ENCODE measurements at regions not wholly inside any gene's neighbourhood (a gene's known extent, or its start where the extent isn't known, plus 50 kb on each side); places are given as distances from the start of the nearest gene placed in this dataset.
"Not testable (repeated sequence)": the region's sequence is repeated elsewhere in the genome, so short reads cannot be mapped to it uniquely, and the experiment has no call there.

DNA sequence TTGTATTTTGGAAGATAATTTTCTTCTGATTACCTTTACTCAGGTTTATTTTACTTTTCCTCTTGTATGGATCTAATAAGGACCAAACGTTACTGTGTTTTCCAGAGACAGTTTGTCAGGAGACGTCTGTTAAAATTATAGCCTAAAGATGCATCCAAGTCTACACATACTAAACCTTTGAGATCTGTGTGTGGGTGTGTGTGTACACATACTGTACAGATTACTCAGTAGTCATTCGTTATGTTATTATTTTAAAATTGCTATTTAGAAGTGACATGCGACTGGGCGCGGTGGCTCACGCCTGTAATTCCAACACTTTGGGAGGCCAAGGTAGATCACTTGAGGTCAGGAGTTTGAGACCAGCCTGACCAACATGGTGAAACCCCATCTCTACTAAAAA, 51.6 kb upstream of the CNTLN start:
- no peak for DNase-seq (ENCODE audit: low spot score)

GRCh38 chr9:17082343-17083064, 52.3 kb upstream of the CNTLN start:
- DNase-seq (ENCODE audit: low spot score), result no peak

GRCh38 chr9:17081814-17082213, 53.0 kb upstream of the CNTLN start:
- DNase-seq (ENCODE audit: low spot score), result no peak

GRCh38 chr9:17081351-17081750, 53.5 kb upstream of the CNTLN start:
- DNase-seq (ENCODE audit: low spot score), result no peak

DNA sequence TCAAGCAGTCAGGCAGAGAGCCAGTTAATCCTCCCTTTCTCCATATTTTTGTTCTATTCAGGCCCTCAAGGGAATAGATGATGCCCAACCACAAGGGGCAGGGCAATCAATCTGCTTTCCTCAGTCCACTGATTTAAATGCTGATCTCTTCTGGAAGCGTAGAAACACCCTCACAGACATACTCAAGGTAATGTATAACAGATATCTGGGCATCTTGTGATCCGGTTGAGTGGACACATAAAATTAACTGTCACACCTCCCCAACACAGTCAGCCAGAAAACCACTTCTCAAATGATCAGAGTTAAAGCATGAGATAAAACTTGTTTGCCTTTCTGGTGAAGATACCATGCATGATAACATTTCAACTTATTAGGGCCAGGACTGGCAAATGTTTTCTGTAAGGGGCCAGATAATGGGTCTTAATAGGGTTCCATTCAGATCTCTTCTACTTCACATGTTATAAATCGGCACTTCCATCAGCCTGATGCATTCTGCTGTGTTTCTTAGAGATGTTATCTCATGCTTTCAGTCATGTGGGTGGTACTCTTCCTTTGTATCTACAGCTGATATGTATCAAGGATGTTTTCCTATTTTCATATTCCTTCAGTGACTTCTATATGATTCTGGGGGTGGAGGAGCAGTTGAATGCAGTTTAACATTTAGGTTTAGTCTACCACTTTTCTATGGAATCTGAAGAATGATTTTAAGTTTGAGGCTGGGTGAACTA, 58.9 kb upstream of the CNTLN start:
- DNase-seq (ENCODE audit: low spot score), result no peak

GRCh38 chr9:17075146-17075757, 59.6 kb upstream of the CNTLN start:
- DNase-seq (ENCODE audit: low spot score), result no peak

DNA sequence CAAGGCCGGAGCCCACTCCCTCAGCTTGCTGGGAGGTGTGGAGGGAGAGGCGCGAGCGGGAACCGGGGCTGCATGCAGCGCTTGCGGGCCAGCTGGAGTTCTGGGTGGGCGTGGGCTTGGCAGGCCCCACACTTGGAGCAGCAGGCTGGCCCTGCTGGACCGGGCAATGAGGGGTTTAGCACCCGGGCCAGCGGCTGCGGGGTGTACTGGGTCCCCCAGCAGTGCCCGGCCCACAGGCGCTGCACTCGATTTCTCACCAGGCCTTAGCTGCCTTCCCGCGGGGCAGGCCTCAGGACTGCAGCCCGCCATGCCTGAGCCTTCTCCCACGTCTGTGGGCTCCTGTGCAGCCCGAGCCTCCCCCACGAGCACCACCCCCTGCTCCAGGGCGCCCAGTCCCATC, 62.3 kb upstream of the CNTLN start:
- DNase-seq (ENCODE audit: low spot score), result not testable (repeated sequence)

DNA sequence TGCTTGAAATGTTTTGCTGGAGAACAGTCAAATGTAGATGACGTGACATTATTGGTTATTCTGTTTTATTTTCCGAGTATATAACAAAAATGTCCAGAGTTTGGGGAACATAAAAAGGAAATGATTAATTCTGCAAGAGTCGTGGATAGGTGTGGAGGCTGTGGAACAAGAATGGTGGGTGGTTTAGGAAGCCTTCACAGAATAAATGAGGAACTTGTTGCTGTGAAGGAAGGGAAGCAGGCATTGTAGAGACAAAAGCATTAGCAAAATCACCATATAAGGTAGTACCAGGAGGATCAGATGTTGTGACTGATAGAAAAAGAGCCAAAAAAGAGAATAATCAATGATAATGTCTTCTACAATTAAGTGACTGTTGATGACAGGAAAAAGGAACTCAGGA, 66.2 kb upstream of the CNTLN start:
- DNase-seq (ENCODE audit: low spot score), result no peak

DNA sequence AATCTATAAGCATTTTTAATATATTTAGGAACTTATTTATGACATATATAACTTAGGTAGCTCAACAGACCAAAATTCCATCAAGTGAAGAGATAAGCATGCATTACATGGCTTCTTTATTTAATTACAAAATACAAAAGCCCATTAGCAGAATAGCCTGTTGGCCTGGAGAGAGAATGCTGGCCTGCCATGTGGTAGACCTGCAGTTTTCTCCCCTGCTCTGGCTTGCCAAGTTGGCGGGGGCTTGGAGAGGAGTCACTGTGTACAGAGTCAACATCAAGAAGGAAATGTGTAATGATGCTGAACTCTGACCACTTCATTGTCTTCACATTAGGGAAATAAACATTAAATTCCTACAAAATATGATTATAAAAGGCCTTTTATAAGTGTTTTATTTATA, 69.8 kb upstream of the CNTLN start:
- no peak for DNase-seq (ENCODE audit: low spot score)

GRCh38 chr9:17064558-17064957, 70.3 kb upstream of the CNTLN start:
- DNase-seq (ENCODE audit: low spot score), result no peak

- peak; percentile 41 for DNase-seq (ENCODE audit: low spot score)
Measured at GRCh38 chr9:17063535-17064135, 71.2 kb upstream of the CNTLN start.

DNA sequence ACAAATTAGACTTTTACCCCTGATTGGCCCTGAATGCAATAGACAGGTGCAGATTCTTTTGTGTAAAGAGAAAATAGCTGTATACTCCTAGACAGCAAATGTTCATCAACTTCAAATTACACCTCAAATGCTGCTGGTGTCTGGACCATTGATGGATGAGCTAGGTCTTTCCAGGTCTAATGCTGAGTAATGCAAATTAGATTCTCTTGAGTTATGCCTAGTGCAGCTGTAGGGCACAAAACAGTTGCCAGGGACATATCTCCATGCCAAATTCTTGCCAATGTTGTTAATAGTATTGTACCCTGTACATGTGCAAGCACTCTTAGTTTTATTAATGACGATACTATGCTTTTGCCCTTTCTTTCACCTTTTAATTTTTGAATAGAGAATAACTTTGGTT, 72.3 kb upstream of the CNTLN start:
- no peak for DNase-seq (ENCODE audit: low spot score)

- no peak for DNase-seq (ENCODE audit: low spot score)
Measured at GRCh38 chr9:17060450-17060849, 74.4 kb upstream of the CNTLN start.

DNA sequence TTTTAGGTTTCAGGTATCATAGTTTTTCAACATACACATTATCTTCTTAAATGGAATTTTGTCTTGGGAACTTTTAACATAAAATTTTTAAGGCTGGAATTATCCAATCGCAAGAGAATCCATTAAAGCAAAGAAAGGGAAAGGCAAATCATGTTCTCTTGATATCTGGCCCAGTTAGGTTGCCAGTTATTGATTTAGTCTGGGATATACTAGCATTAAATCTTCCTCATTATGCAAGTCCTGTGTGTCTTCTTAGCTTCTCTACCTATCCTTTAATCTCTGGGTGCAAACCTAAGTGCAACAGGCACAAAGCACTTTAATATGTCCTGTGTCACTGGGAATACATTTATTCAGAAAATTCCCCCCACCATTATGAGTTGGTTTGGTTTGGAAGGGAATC, 75.4 kb upstream of the CNTLN start:
- no peak for DNase-seq (ENCODE audit: low spot score)

DNA sequence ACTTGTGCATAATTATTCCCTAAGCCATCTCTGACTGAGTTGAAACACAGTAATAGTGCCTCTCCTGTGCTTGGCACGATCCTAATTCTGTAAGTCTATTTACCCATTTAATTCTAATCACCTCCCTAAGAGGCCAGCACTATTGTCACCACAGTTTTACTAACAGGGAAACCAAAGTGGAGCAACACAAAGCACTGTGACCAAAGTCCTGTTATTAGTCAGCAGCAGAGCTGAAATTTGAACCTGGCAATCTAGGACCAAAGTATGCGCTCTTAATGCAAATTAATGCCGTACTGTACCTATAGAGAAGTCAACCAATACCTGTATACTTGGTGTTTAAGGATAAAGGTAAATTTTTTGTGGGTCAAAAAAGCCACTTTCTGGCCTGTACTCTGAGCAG, 77.1 kb upstream of the CNTLN start:
- DNase-seq (ENCODE audit: low spot score), result no peak

GRCh38 chr9:17052626-17053025, 82.2 kb upstream of the CNTLN start:
- no peak for DNase-seq (ENCODE audit: low spot score)

DNA sequence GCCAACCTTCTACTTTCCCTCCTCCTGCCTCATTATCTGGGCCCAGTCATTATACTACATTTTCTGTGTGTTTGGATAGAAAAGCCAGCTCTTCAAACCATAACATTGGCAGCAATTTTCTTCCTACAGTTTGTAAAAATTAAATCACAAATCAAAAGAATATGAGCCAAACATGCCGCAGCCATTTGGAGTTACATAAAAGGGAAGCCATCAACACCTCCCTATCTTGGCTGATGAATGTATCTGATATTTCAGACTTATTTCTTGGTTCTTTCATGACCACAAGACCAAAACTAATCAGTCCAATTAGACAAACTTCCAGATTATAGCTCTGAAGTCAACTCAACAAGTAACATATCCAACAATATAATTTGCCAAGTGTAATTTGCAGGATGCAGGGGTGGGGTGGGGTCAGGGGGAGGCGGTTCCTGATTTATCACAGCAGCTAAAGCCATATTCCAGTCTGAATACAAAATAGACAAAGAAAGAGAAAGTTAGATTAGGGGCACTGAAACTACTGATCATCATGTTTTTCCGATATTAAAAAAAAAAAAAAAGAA, 89.4 kb upstream of the CNTLN start:
- no peak for DNase-seq (ENCODE audit: low spot score)

- no peak for DNase-seq (ENCODE audit: low spot score)
Measured at GRCh38 chr9:17031546-17031945, 103.3 kb upstream of the CNTLN start.

- DNase-seq (ENCODE audit: low spot score), result no peak
Measured at GRCh38 chr9:17025281-17025680, 109.6 kb upstream of the CNTLN start.

DNA sequence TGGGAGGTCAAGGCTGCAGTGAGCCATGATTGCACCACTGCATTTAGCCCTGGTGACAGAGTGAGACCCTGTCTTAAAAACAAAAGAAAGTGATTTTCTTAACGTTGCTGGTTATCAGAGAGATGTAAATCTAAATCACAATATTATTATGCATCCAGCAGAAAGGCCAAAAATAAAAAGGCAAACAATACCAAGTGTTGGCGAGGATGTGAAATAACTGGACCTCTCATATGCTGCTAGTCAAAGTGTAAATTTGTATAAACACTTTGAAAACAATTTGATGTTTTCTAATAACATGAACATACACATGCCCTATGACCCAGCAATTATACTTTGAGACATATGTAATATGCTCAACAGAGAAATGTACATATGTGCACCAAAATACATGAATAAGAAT, 110.7 kb upstream of the CNTLN start:
- DNase-seq (ENCODE audit: low spot score), result no peak

DNA sequence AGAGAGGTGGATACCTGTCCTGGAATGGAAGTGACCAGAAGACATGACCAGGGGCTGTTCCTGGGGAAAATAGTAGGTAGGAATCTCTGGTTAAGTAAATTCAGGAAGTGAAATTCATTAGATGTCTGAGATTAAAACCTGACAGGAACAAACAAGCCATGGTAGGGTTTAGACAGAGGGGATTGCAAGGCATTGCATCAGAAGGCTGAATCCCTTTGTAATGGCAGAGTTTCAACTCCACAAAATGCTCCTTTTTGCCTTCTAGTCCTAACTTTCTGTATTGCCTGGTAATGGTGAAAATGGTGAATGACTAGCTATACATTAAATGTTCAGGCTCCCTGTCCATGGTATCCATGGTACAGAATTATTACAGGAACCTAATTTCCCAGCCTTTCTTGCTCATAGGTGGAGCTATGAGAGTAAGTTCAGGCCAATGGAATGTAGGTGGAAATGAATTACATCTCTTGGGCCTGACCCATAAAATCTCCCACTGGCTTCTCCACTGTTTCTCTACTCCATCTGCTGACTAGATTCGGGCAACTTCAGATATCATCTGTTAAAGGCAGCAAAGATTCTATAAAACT, 113.4 kb upstream of the CNTLN start:
- no peak for DNase-seq (ENCODE audit: low spot score)

DNA sequence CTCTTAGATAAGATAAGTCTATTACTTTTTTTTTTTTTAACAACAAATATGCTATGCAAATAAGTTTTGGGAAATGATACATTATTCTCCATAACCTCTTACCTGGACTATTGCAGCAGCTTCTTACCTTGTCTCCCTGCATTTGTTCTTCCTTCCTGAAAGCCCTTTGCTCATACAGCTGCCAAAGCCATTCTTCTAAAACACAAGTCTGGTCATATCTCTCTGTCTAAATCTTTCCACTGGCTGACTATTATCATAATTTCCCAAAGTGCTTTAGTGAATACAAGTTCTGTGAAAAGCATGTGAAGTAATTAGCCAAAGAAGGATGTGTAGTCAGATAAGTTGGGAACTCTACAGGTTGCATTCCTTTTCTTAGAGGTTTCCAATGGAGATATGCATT, 115.4 kb upstream of the CNTLN start:
- DNase-seq (ENCODE audit: low spot score), result no peak
